Stimulated activated CD4-positive, alpha-beta T cell treated with anti-CD3 and anti-CD28 coated beads, Interleukin-12 subunit alpha, Interleukin-12 subunit beta, amount 100 ng/mL, for 24 hours (primary cell): ENCODE measurements at regions not wholly inside any gene's neighbourhood (a gene's known extent, or its start where the extent isn't known, plus 50 kb on each side); places are given as distances from the start of the nearest gene placed in this dataset.
A peak's percentile ranks its signal among the peaks of the same experiment; 100 is the strongest.
"Not testable (repeated sequence)": the region's sequence is repeated elsewhere in the genome, so short reads cannot be mapped to it uniquely, and the experiment has no call there.

ENCODE experiments used
- DNase-seq, 2 experiments: peaks; one replicate each; pipeline ENCODE4 v3.0.0-alpha.2; 2020; ENCODE audit warnings: low read depth in 2 of 2

GRCh38 chr13:40039061-40039460, 383.6 kb downstream of the COG6 start:
- no peak for DNase-seq

- no peak for DNase-seq
These were observed 387.5 kb downstream of the COG6 start for GRCh38 chr13:40042991-40043390.

GRCh38 chr13:40043764-40044163, 388.3 kb downstream of the COG6 start:
- DNase-seq: no peak

GRCh38 chr13:40047322-40047771, 391.9 kb downstream of the COG6 start:
- no peak for DNase-seq

- DNase-seq: no peak
These were observed 393.1 kb downstream of the COG6 start for GRCh38 chr13:40048551-40048950.

- DNase-seq: no peak
These were observed 397.5 kb downstream of the COG6 start for GRCh38 chr13:40052954-40053353.

- DNase-seq: no peak
These were observed 397.9 kb downstream of the COG6 start for GRCh38 chr13:40053401-40053800.

GRCh38 chr13:40054422-40054821, 399.0 kb downstream of the COG6 start:
- DNase-seq: not testable (repeated sequence)

- DNase-seq: no peak
These were observed 401.6 kb downstream of the COG6 start for GRCh38 chr13:40056898-40057619.

- no peak for DNase-seq
These were observed 403.3 kb downstream of the COG6 start for GRCh38 chr13:40058757-40059236.

GRCh38 chr13:40059540-40060232, 404.2 kb downstream of the COG6 start:
- DNase-seq: no peak

GRCh38 chr13:40060296-40061007, 405.0 kb downstream of the COG6 start:
- DNase-seq: peak; percentile 20 to 24

- DNase-seq: no peak
These were observed 406.3 kb downstream of the COG6 start for GRCh38 chr13:40061466-40062450.

GRCh38 chr13:40063278-40063698, 407.8 kb downstream of the COG6 start:
- no peak for DNase-seq

GRCh38 chr13:40063703-40064102, 408.2 kb downstream of the COG6 start:
- no peak for DNase-seq

GRCh38 chr13:40064154-40065097, 409.0 kb downstream of the COG6 start:
- DNase-seq: no peak

- peak; percentile 43 to 70 for DNase-seq
These were observed 413.9 kb downstream of the COG6 start for GRCh38 chr13:40069173-40070044.

GRCh38 chr13:40070357-40070756, 414.9 kb downstream of the COG6 start:
- no peak for DNase-seq

GRCh38 chr13:40072663-40073120, 417.2 kb downstream of the COG6 start:
- DNase-seq: no peak
